ENCODE measurements at regions not wholly inside any gene's neighbourhood (a gene's known extent, or its start where the extent isn't known, plus 50 kb on each side); places are given as distances from the start of the nearest gene placed in this dataset.

GRCh38 chr5:10153808-10154537, 95.7 kb downstream of the ATPSCKMT start:
- ChIA-PET CTCF (no interaction called here), POLR2A (no interaction called here)
- Histone ChIP-seq H3K4me2 (replicated peaks; ENCODE audit: low read depth, low read length, poor library complexity, severe bottlenecking) (no peak overlapping the region), H2AFZ (ENCODE audit: insufficient read depth, low read depth, low read length, poor library complexity, severe bottlenecking) (no peak overlapping the region), H3K79me2 (ENCODE audit: control insufficient read depth, insufficient read depth, low read length) (no peaks in the 10 kb centered on the region), H3K27ac (ENCODE audit: low read length in 2 of 2) (no peak overlapping the region), H3K27me3 (replicated peaks in 1 of 4; ENCODE audit: control extremely low read depth in 1 of 4, control insufficient read depth in 3 of 4, insufficient read depth in 4 of 4, low read length in 3 of 4) (no peaks in the 10 kb centered on the region), H3K4me1 (ENCODE audit: control insufficient read depth in 2 of 2, insufficient read depth in 2 of 2, low read length in 2 of 2) (no peaks in the 10 kb centered on the region), H3K9ac (ENCODE audit: low read length) (no peak overlapping the region), H3K9me3 (ENCODE audit: control extremely low read depth in 1 of 3, control insufficient read depth in 2 of 3, insufficient read depth in 1 of 3, low read length in 2 of 3) (no peaks in the 10 kb centered on the region), H3K36me3 (replicated peaks in 1 of 2; ENCODE audit: control extremely low read depth in 1 of 2, control insufficient read depth in 1 of 2, extremely low read depth in 1 of 2, insufficient read depth in 2 of 2, low read length in 1 of 2) (no peaks in the 10 kb centered on the region), H3K4me3 (ENCODE audit: control extremely low read depth in 1 of 5, extremely low read depth in 1 of 5, insufficient read depth in 1 of 5, low read depth in 2 of 5, low read length in 4 of 5) (no peak overlapping the region), H4K20me1 (ENCODE audit: control insufficient read depth, insufficient read depth, low read length, poor library complexity, severe bottlenecking) (no peaks in the 10 kb centered on the region)
- Mint-ChIP-seq H3K4me1 (no peaks in the 10 kb centered on the region), H3K4me3 (no peak overlapping the region), H3K9me3 (ENCODE audit: insufficient read depth) (no peaks in the 10 kb centered on the region), H3K27ac (no peak overlapping the region), H3K27me3 (peaks cover 5% of the 10 kb centered on the region)
- intact Hi-C loops (cut with micrococcal nuclease) = no loop called here
- no peak for TF ChIP-seq CTCF (IDR thresholded peaks at IDR 0.05)
- TF ChIP-seq EZH2 (IDR thresholded peaks at IDR 0.05; ENCODE audit: borderline replicate concordance, insufficient read depth, low read depth, low read length, poor library complexity, severe bottlenecking) = no peak
- DNase-seq = no peak
- ATAC-seq (ENCODE audit: low read depth) = no peak
- WGBS (ENCODE audit: insufficient coverage) = no CpG with 5 or more reads among the region's 3 CpGs

DNA sequence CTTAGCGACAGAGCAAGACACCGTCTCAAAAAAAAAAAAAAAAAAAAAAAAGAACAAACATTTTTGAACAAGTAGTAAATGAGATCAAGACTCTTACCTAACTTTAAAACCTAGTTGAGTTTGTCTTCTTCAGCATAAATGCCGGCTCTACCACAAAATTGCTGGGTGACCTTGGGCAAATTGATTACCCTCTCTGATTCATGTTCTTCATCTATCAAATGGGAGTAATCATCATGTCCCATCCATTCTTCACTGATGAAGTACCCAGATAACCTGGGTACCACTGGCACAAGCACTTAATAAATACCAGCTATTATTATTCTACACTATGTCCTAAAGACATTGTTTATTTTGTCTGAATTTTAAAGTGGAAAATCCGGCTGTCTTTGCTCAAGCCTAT, 96.3 kb downstream of the ATPSCKMT start:
- TF ChIP-seq EZH2 (IDR thresholded peaks at IDR 0.05; ENCODE audit: borderline replicate concordance, insufficient read depth, low read depth, low read length, poor library complexity, severe bottlenecking) (no peak), CTCF (IDR thresholded peaks at IDR 0.05) (no peak)
- no peaks in the 10 kb centered on the region for H3K36me3 ChIP-seq (replicated peaks in 1 of 2; ENCODE audit: control extremely low read depth in 1 of 2, control insufficient read depth in 1 of 2, extremely low read depth in 1 of 2, insufficient read depth in 2 of 2, low read length in 1 of 2)
- no peak overlapping the region for H3K9ac ChIP-seq (ENCODE audit: low read length)
- Mint-ChIP-seq H3K27me3 (peaks cover 4% of the 10 kb centered on the region), H3K4me3 (no peak overlapping the region), H3K9me3 (ENCODE audit: insufficient read depth) (no peaks in the 10 kb centered on the region), H3K27ac (no peak overlapping the region), H3K4me1 (no peaks in the 10 kb centered on the region)
- no peaks in the 10 kb centered on the region for H3K27me3 ChIP-seq (replicated peaks in 1 of 4; ENCODE audit: control extremely low read depth in 1 of 4, control insufficient read depth in 3 of 4, insufficient read depth in 4 of 4, low read length in 3 of 4)
- H3K4me3 ChIP-seq (ENCODE audit: control extremely low read depth in 1 of 5, extremely low read depth in 1 of 5, insufficient read depth in 1 of 5, low read depth in 2 of 5, low read length in 4 of 5) = no peak overlapping the region
- H3K27ac ChIP-seq (ENCODE audit: low read length in 2 of 2) = no peak overlapping the region
- H3K4me1 ChIP-seq (ENCODE audit: control insufficient read depth in 2 of 2, insufficient read depth in 2 of 2, low read length in 2 of 2) = no peaks in the 10 kb centered on the region
- WGBS (ENCODE audit: insufficient coverage) = no CpG with 5 or more reads among the region's 4 CpGs
- POLR2A ChIA-PET = no interaction called here
- H2AFZ ChIP-seq (ENCODE audit: insufficient read depth, low read depth, low read length, poor library complexity, severe bottlenecking) = no peak overlapping the region
- H3K9me3 ChIP-seq (ENCODE audit: control extremely low read depth in 1 of 3, control insufficient read depth in 2 of 3, insufficient read depth in 1 of 3, low read length in 2 of 3) = no peaks in the 10 kb centered on the region
- ATAC-seq (ENCODE audit: low read depth) (no peak), DNase-seq (no peak)
- H3K4me2 ChIP-seq (replicated peaks; ENCODE audit: low read depth, low read length, poor library complexity, severe bottlenecking) = no peak overlapping the region
- intact Hi-C loops (cut with micrococcal nuclease) = no loop called here
- H4K20me1 ChIP-seq (ENCODE audit: control insufficient read depth, insufficient read depth, low read length, poor library complexity, severe bottlenecking) = no peaks in the 10 kb centered on the region
- CTCF ChIA-PET = no interaction called here
- H3K79me2 ChIP-seq (ENCODE audit: control insufficient read depth, insufficient read depth, low read length) = no peaks in the 10 kb centered on the region

Data from B cell (primary cell).